K562 (cell line): ENCODE measurements at regions not wholly inside any gene's neighbourhood (a gene's known extent, or its start where the extent isn't known, plus 50 kb on each side); places are given as distances from the start of the nearest gene placed in this dataset.

Source experiments
- ATAC-seq: fragments of 200-7000 bp; cut with Tn5 transposase; 3 replicates; pipeline ENCODE4 v1.9.1; 2020; ENCODE audit warnings: moderate library complexity
- BruUV-seq: library from RNA; stranded (reverse); fragments of 400-500 nt; replicated peaks from 2 replicates; lab custom pipeline; 2021; lab: Mats Ljungman, UMichigan
- CTCF ChIA-PET: fragments of 300-600 bp; formaldehyde crosslinking; extraction: SDS; loops from one replicate; lab custom pipeline; 2021; ENCODE audit warnings: low intra/inter-chr PET ratio; lab: Yijun Ruan, JAX
- POLR2A ChIA-PET: fragments of 300-600, 350-650 bp; sonication (Branson Sonifier 250); formaldehyde crosslinking; extraction: SDS; loops from one replicate; lab custom pipeline; 2021; ENCODE audit warnings: antibody characterized with exemption, inconsistent platforms; lab: Yijun Ruan, JAX
- DNase-seq, 4 experiments: peaks; one replicate each; pipeline versions ENCODE4 v3.0.0 to v3.0.0-alpha.2; 2011 to 2018; ENCODE audit warnings: low spot score in 3 of 4, mixed read lengths in 3 of 4; ENCODE audit errors: extremely low read depth in 1 of 4
- FAIRE-seq: peaks from 2 replicates; lab custom pipeline; 2011; peaks lifted over from hg19 to GRCh38; lab: Jason Lieb, UNC
- H2AFZ ChIP-seq: 2 replicates; pipeline ENCODE4 v1.6.0; 2011; ENCODE audit warnings: low read depth, low read length, control low read depth, inconsistent platforms
- H3K27ac ChIP-seq: fragments of 200-600 bp; 3 replicates; pipeline ENCODE4 v1.8.0; 2011; ENCODE audit warnings: low read depth, mild to moderate bottlenecking, control low read depth, inconsistent platforms, low read length, moderate library complexity, mixed read lengths; ENCODE audit errors: extremely low read depth
- H3K27me3 ChIP-seq, 2 experiments: fragments of 300-600 bp in 1 of 2; 2 replicates in 1 of 2; 3 replicates in 1 of 2; pipeline versions ENCODE4 v1.6.0 to v1.8.0; 2011; ENCODE audit warnings: inconsistent platforms in 2 of 2, low read length in 2 of 2, mild to moderate bottlenecking in 1 of 2, mixed read lengths in 1 of 2, moderate library complexity in 1 of 2; ENCODE audit not compliant: control insufficient read depth in 2 of 2, insufficient read depth in 2 of 2
- H3K36me3 ChIP-seq: fragments of 300-600 bp; 3 replicates; pipeline ENCODE4 v1.8.0; 2011; ENCODE audit warnings: mild to moderate bottlenecking, low read length, inconsistent platforms; ENCODE audit not compliant: control insufficient read depth, insufficient read depth
- H3K4me1 ChIP-seq, 2 experiments: fragments of 200-600 bp in 1 of 2; replicated peaks in 1 of 2; 2 replicates in 1 of 2; 3 replicates in 1 of 2; pipeline versions ENCODE4 v1.5.1 to v1.8.0; 2011; ENCODE audit warnings: inconsistent platforms in 2 of 2, low read length in 2 of 2, mild to moderate bottlenecking in 1 of 2, mixed read lengths in 1 of 2, moderate library complexity in 1 of 2; ENCODE audit not compliant: control insufficient read depth in 2 of 2, insufficient read depth in 2 of 2
- H3K4me2 ChIP-seq: 2 replicates; pipeline ENCODE4 v1.6.1; 2011; ENCODE audit warnings: low read length, control low read depth, inconsistent platforms, mixed read lengths; ENCODE audit not compliant: insufficient read depth
- H3K4me3 ChIP-seq: fragments of 200-600 bp; sonication (generic), shearing (Covaris generic); 2 replicates; pipeline ENCODE4 v1.5.1; 2016; ENCODE audit warnings: control low read depth, inconsistent platforms
- H3K79me2 ChIP-seq: fragments of 200-600 bp; 3 replicates; pipeline ENCODE4 v1.8.0; 2011; ENCODE audit warnings: low read length, inconsistent platforms; ENCODE audit not compliant: control insufficient read depth, insufficient read depth
- H3K9ac ChIP-seq, 2 experiments: 2 replicates each; pipeline versions ENCODE4 v1.6.0 to v1.6.1; 2011; ENCODE audit warnings: low read depth in 2 of 2, low read length in 2 of 2, control low read depth in 1 of 2, inconsistent platforms in 1 of 2, mild to moderate bottlenecking in 1 of 2, mixed read lengths in 1 of 2; ENCODE audit not compliant: insufficient read depth in 1 of 2
- H3K9me1 ChIP-seq: one replicate; pipeline ENCODE4 v1.6.0; 2011; ENCODE audit warnings: inconsistent platforms, mild to moderate bottlenecking, low read length, moderate library complexity; ENCODE audit not compliant: control insufficient read depth, insufficient read depth
- H3K9me3 ChIP-seq: replicated peaks from 2 replicates; pipeline ENCODE4 v1.5.1; 2011; ENCODE audit warnings: low read depth, low read length, inconsistent platforms; ENCODE audit not compliant: control insufficient read depth, insufficient read depth
- H4K20me1 ChIP-seq: replicated peaks from 2 replicates; pipeline ENCODE4 v1.6.1; 2011; ENCODE audit warnings: low read length, inconsistent platforms, mixed read lengths; ENCODE audit not compliant: control insufficient read depth, insufficient read depth
- ATF3 ChIP-seq, 2 experiments: fragments of 450-650 bp in 1 of 2; sonication (generic) in 1 of 2; formaldehyde crosslinking in 1 of 2; IDR thresholded peaks in 1 of 2; conservative IDR thresholded peaks in 1 of 2; 2 replicates each; pipeline versions ENCODE4 v1.6.1 to v1.8.1; 2016 to 2023; ENCODE audit warnings: mild to moderate bottlenecking in 2 of 2, moderate library complexity in 2 of 2, inconsistent platforms in 1 of 2, missing genetic modification reagents in 1 of 2
- CEBPB ChIP-seq: fragments of 450-650 bp; IDR thresholded peaks from 2 replicates; pipeline ENCODE4 v1.6.1; 2016; ENCODE audit warnings: missing genetic modification characterization, missing compliant biosample characterization
- HLTF ChIP-seq: fragments of 450-650 bp; IDR thresholded peaks from 2 replicates; pipeline ENCODE4 v1.6.1; 2016
- JUND ChIP-seq, 2 experiments: IDR thresholded peaks; 2 replicates in 1 of 2; 3 replicates in 1 of 2; pipeline ENCODE4 v1.6.1; 2011; ENCODE audit warnings: borderline replicate concordance in 2 of 2, low read depth in 2 of 2, low read length in 2 of 2, improper control_type of control experiment in 1 of 2, missing biosample characterization in 1 of 2, missing genetic modification characterization in 1 of 2, missing genetic modification reagents in 1 of 2
- MIER1 ChIP-seq: fragments of 450-650 bp; IDR thresholded peaks from 2 replicates; pipeline ENCODE4 v1.6.1; 2016; ENCODE audit warnings: antibody characterized with exemption, mild to moderate bottlenecking, low read depth
- PRDM10 ChIP-seq: fragments of 450-650 bp; IDR thresholded peaks from 2 replicates; pipeline ENCODE4 v1.6.1; 2018; ENCODE audit not compliant: partially characterized antibody
- SAFB ChIP-seq: fragments of 200-400 bp; formaldehyde crosslinking; IDR thresholded peaks from 2 replicates; pipeline ENCODE4 v1.6.1; 2017; ENCODE audit warnings: low read depth, low read length, borderline replicate concordance
- THRAP3 ChIP-seq: fragments of 450-650 bp; IDR thresholded peaks from 2 replicates; pipeline ENCODE4 v1.6.1; 2016; ENCODE audit warnings: mild to moderate bottlenecking, inconsistent platforms, borderline replicate concordance
- ZZZ3 ChIP-seq: fragments of 450-650 bp; IDR thresholded peaks from 2 replicates; pipeline ENCODE4 v1.6.1; 2016; ENCODE audit warnings: antibody characterized with exemption, mild to moderate bottlenecking, moderate library complexity
- WGBS: fragments of 100-300 bp; shearing (Covaris generic); methylation state at CpG from one replicate; pipeline ENCODE4 v1.1.6; 2016; ENCODE audit warnings: low coverage, mixed read lengths; ENCODE audit not compliant: insufficient coverage; ENCODE audit errors: missing lambda C conversion rate; 5-methylcytosine and 5-hydroxymethylcytosine counted together
- in situ Hi-C: fragments of 300-500 bp; cut with MboI; formaldehyde crosslinking; loops from 4 replicates; pipeline ENCODE4 v1.15.0; 2018; ENCODE audit warnings: inconsistent platforms, mixed read lengths
- intact Hi-C: fragments of 100-400 bp; cut with micrococcal nuclease; formaldehyde crosslinking; loops from 2 replicates; pipeline ENCODE4 v1.14.2; 2022

GRCh38 chr6:144602523-144603180, 317.5 kb downstream of the UTRN start (continued):
- no peak for TF ChIP-seq PRDM10
- TF ChIP-seq ZZZ3, result no peak
- no peak for TF ChIP-seq SAFB
- no peak for TF ChIP-seq HLTF
- TF ChIP-seq MIER1, result no peak

- H3K36me3 ChIP-seq, result no peaks in the 10 kb centered on the region
- no peaks in the 10 kb centered on the region for H3K27me3 ChIP-seq
- no peaks in the 10 kb centered on the region for H4K20me1 ChIP-seq
- no peak overlapping the region for H3K4me2 ChIP-seq
- ATAC-seq (no peak), FAIRE-seq (no peak), DNase-seq (no peak)
- TF ChIP-seq ATF3 (IDR thresholded peaks at IDR 0.05) (peak; percentile 67), ATF3 (CRISPR knock-in tag; conservative IDR thresholded peaks at IDR 0.05) (no peak), THRAP3 (no peak), JUND (IDR thresholded peaks at IDR 0.05; ENCODE audit: borderline replicate concordance, low read depth, low read length) (no peak), JUND (tag; IDR thresholded peaks at IDR 0.05; ENCODE audit: borderline replicate concordance, low read depth, low read length) (peak; percentile 19; the same call in 1 of the 3 replicates), CEBPB (tag) (no peak)
- no peaks in the 10 kb centered on the region for H3K9me3 ChIP-seq
- H3K9ac ChIP-seq, result no peak overlapping the region
- CTCF ChIA-PET, result interaction anchor here (0.5 kb wide), 1 partner anchor 223 kb away, joined by 4 read pairs; no protein-coding TSS in a partner anchor
- in situ Hi-C loops, result no loop called here
- H2AFZ ChIP-seq, result no peak overlapping the region
- intact Hi-C loops, result no loop called here
- H3K9me1 ChIP-seq, result no peaks in the 10 kb centered on the region
- no peaks in the 10 kb centered on the region for H3K4me1 ChIP-seq
- no peak overlapping the region for H3K4me3 ChIP-seq
- WGBS, result 2% methylated on average over 2 of the region's 2 CpGs
- POLR2A ChIA-PET, result no interaction called here
- no TSS peak for BruUV-seq
- H3K27ac ChIP-seq, result no peak overlapping the region
- H3K79me2 ChIP-seq, result no peaks in the 10 kb centered on the region
Measured at GRCh38 chr6:144606083-144606482, 320.9 kb downstream of the UTRN start.
